Natural killer cell (primary cell): ENCODE measurements at regions not wholly inside any gene's neighbourhood (a gene's known extent, or its start where the extent isn't known, plus 50 kb on each side); places are given as distances from the start of the nearest gene placed in this dataset.

Source experiments
- ATAC-seq, 3 donors: fragments of 150-1000 bp in 2 of 3; fragments of 200-7000 bp in 1 of 3; cut with Tn5 transposase; 1 replicate in 1 of 3; 2 replicates in 2 of 3; pipeline ENCODE4 v1.10.0; 2021; ENCODE audit warnings: mild to moderate bottlenecking in 2 of 3, moderate library complexity in 2 of 3
- DNase-seq, 2 donors: peaks; one replicate each; pipeline versions ENCODE4 v3.0.0 to v3.0.0-alpha.2; 2013 to 2021; ENCODE audit warnings: mixed read lengths in 1 of 2
- H3K27ac ChIP-seq: one replicate; pipeline ENCODE4 v1.5.1; 2013; ENCODE audit warnings: mild to moderate bottlenecking, low read length
- H3K27me3 ChIP-seq: one replicate; pipeline ENCODE4 v1.6.1; 2013; ENCODE audit warnings: low read length; ENCODE audit not compliant: control insufficient read depth, insufficient read depth
- H3K36me3 ChIP-seq: one replicate; pipeline ENCODE4 v1.6.1; 2013; ENCODE audit warnings: low read length; ENCODE audit not compliant: control insufficient read depth, insufficient read depth
- H3K4me1 ChIP-seq: one replicate; pipeline ENCODE4 v1.6.1; 2013; ENCODE audit warnings: low read length; ENCODE audit not compliant: control insufficient read depth, insufficient read depth
- H3K4me3 ChIP-seq: one replicate; pipeline ENCODE4 v1.5.1; 2013; ENCODE audit warnings: low read length
- H3K9me3 ChIP-seq: one replicate; pipeline ENCODE4 v1.6.1; 2013; ENCODE audit warnings: low read length; ENCODE audit not compliant: control insufficient read depth, insufficient read depth
- H3K27ac Mint-ChIP-seq, 2 donors: one replicate each; pipeline ENCODE4 v1.8.0; 2022; ENCODE audit warnings: mild to moderate bottlenecking in 2 of 2, mixed read lengths in 2 of 2, moderate library complexity in 1 of 2
- H3K27me3 Mint-ChIP-seq, 2 donors: one replicate each; pipeline ENCODE4 v1.8.0; 2022; ENCODE audit warnings: low read depth in 2 of 2, mixed read lengths in 2 of 2
- H3K36me3 Mint-ChIP-seq: one replicate; pipeline ENCODE4 v1.8.0; 2022; ENCODE audit warnings: mixed read lengths
- H3K4me1 Mint-ChIP-seq, 2 donors: one replicate each; pipeline ENCODE4 v1.8.0; 2022; ENCODE audit warnings: mixed read lengths in 2 of 2
- H3K4me3 Mint-ChIP-seq: one replicate; pipeline ENCODE4 v1.8.0; 2022; ENCODE audit warnings: mild to moderate bottlenecking, moderate library complexity, mixed read lengths
- H3K9me3 Mint-ChIP-seq, 2 donors: one replicate each; pipeline ENCODE4 v1.8.0; 2022; ENCODE audit warnings: mixed read lengths in 2 of 2
- CTCF ChIP-seq: fragments of 200-600 bp; IDR thresholded peaks from one replicate; pipeline ENCODE4 v1.8.0; 2022; ENCODE audit warnings: antibody characterized with exemption
- WGBS: methylation state at CpG from one replicate; pipeline ENCODE4 v1.1.7; 2013; ENCODE audit warnings: missing lambda C conversion rate; ENCODE audit not compliant: insufficient coverage; 5-methylcytosine and 5-hydroxymethylcytosine counted together
- intact Hi-C: fragments of 100-400 bp; cut with micrococcal nuclease; formaldehyde crosslinking; loops from one replicate; pipeline ENCODE4 v1.14.2; 2022

GRCh38 chr2:192809173-192809572 is 614.4 kb upstream of the TMEFF2 start:
- Mint-ChIP-seq H3K27ac (no peak overlapping the region), H3K4me1 (no peaks in the 10 kb centered on the region), H3K4me3 (no peak overlapping the region), H3K36me3 (peaks cover 14% of the 10 kb centered on the region), H3K9me3 (peaks cover 15 to 34% of the 10 kb centered on the region in 2 donors), H3K27me3 (no peaks in the 10 kb centered on the region)
- Histone ChIP-seq H3K36me3 (no peaks in the 10 kb centered on the region), H3K4me1 (no peaks in the 10 kb centered on the region), H3K27me3 (no peaks in the 10 kb centered on the region), H3K27ac (no peak overlapping the region), H3K9me3 (peaks cover 8% of the 10 kb centered on the region), H3K4me3 (no peak overlapping the region)
- ATAC-seq (no peak), DNase-seq (no peak)
- intact Hi-C loops = no loop called here
- 85% methylated on average over 1 of the region's 2 CpGs for WGBS
- no peak for TF ChIP-seq CTCF

DNA sequence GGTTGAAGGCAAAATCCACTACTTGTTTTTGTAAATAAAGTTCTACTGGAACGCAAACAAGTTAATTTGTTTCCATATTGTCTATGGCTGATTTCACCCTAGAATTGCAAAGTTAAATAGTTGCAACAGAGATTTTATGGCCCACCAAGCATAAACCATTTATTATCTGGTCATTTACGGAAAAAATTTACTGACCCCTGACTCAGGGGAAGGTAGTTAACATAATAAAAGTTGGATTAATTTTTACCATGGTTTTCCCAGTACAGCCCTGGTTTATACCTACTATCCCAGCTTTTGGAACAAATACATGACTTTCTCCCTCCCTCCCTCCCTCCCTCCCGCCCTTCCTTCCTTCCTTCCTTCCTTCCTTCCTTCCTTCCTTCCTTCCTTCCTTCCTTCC is 588.9 kb upstream of the TMEFF2 start:
- no peaks in the 10 kb centered on the region for H3K27me3 Mint-ChIP-seq
- Histone ChIP-seq H3K36me3 (no peaks in the 10 kb centered on the region), H3K9me3 (peaks cover 4% of the 10 kb centered on the region), H3K27ac (no peak overlapping the region), H3K27me3 (no peaks in the 10 kb centered on the region), H3K4me1 (no peaks in the 10 kb centered on the region), H3K4me3 (no peak overlapping the region)
- H3K9me3 Mint-ChIP-seq = peaks cover 8 to 22% of the 10 kb centered on the region in 2 donors
- intact Hi-C loops = no loop called here
- no peak for ATAC-seq
- H3K36me3 Mint-ChIP-seq = peaks cover 6% of the 10 kb centered on the region
- TF ChIP-seq CTCF = no peak
- DNase-seq = no peak
- H3K27ac Mint-ChIP-seq = no peak overlapping the region
- H3K4me1 Mint-ChIP-seq = no peaks in the 10 kb centered on the region
- no peak overlapping the region for H3K4me3 Mint-ChIP-seq
- WGBS = 93% methylated on average over 1 of the region's 3 CpGs

DNA sequence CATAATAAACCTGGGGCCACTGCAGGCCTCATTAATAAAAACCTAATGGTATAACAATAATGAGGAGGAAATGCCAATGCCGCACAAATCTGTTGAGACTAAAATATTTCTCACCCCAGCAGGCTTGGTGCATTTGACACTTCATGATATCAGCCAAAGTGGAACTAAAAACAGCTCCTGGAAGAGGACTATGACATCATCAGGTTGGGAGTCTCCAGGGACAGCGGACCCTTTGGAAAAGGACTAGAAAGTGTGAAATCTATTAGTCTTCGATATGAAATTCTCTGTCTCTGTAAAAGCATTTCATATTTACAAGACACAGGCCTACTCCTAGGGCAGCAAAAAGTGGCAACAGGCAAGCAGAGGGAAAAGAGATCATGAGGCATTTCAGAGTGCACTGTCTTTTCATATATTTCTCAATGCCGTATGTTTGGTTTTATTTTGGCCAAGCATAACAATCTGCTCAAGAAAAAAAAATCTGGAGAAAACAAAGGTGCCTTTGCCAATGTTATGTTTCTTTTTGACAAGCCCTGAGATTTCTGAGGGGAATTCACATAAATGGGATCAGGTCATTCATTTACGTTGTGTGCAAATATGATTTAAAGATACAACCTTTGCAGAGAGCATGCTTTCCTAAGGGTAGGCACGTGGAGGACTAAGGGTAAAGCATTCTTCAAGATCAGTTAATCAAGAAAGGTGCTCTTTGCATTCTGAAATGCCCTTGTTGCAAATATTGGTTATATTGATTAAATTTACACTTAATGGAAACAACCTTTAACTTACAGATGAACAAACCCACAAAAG is 580.9 kb upstream of the TMEFF2 start:
- no peak for TF ChIP-seq CTCF
- Mint-ChIP-seq H3K4me1 (no peaks in the 10 kb centered on the region), H3K4me3 (no peak overlapping the region), H3K27me3 (no peaks in the 10 kb centered on the region), H3K36me3 (no peaks in the 10 kb centered on the region), H3K9me3 (peaks cover 4 to 5% of the 10 kb centered on the region in 2 donors), H3K27ac (no peak overlapping the region)
- Histone ChIP-seq H3K27me3 (no peaks in the 10 kb centered on the region), H3K4me3 (no peak overlapping the region), H3K36me3 (no peaks in the 10 kb centered on the region), H3K9me3 (peaks cover 4% of the 10 kb centered on the region), H3K4me1 (no peaks in the 10 kb centered on the region), H3K27ac (no peak overlapping the region)
- DNase-seq (no peak), ATAC-seq (no peak)
- 88% methylated on average over 6 of the region's 6 CpGs for WGBS
- intact Hi-C loops = no loop called here

DNA sequence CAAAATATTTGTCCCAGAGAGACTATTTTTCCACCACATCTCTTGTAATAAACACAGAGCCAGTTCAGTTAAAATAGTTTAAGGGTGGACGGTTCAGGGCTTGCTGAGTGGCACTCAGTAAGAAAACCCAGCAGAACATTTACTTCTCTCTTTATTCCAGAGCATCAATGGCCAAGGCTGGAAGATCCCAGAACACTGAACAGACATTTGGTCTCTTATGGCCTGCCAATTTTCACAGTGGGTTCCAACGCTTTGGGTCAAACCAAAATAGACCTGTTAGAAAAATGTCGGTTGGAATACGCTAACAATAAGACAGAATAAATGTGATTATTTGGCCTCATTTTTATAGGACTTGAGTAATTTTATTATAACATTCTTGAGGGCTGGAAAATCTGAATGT is 580.3 kb upstream of the TMEFF2 start:
- peaks cover 2 to 4% of the 10 kb centered on the region in 2 donors for H3K9me3 Mint-ChIP-seq
- Histone ChIP-seq H3K27me3 (no peaks in the 10 kb centered on the region), H3K36me3 (no peaks in the 10 kb centered on the region), H3K27ac (no peak overlapping the region), H3K4me1 (no peaks in the 10 kb centered on the region), H3K9me3 (peaks cover 4% of the 10 kb centered on the region), H3K4me3 (no peak overlapping the region)
- no peak overlapping the region for H3K4me3 Mint-ChIP-seq
- H3K36me3 Mint-ChIP-seq = no peaks in the 10 kb centered on the region
- TF ChIP-seq CTCF = no peak
- no peak for ATAC-seq
- WGBS = 100% methylated on average over 4 of the region's 4 CpGs
- no peak overlapping the region for H3K27ac Mint-ChIP-seq
- intact Hi-C loops = no loop called here
- no peaks in the 10 kb centered on the region for H3K27me3 Mint-ChIP-seq
- no peak for DNase-seq
- no peaks in the 10 kb centered on the region for H3K4me1 Mint-ChIP-seq
